SK-N-MC (cell line): ENCODE measurements at regions not wholly inside any gene's neighbourhood (a gene's known extent, or its start where the extent isn't known, plus 50 kb on each side); places are given as distances from the start of the nearest gene placed in this dataset.

Experiments used
- EZH2 ChIP-seq: fragments of 200-600 bp; sonication (generic); IDR thresholded peaks from one replicate; pipeline ENCODE4 v1.6.1; 2017; ENCODE audit warnings: antibody characterized with exemption
- POLR2AphosphoS5 ChIP-seq: IDR thresholded peaks from 2 replicates; pipeline ENCODE4 v1.6.1; 2012; ENCODE audit warnings: mild to moderate bottlenecking, low read depth, low read length, borderline replicate concordance

DNA sequence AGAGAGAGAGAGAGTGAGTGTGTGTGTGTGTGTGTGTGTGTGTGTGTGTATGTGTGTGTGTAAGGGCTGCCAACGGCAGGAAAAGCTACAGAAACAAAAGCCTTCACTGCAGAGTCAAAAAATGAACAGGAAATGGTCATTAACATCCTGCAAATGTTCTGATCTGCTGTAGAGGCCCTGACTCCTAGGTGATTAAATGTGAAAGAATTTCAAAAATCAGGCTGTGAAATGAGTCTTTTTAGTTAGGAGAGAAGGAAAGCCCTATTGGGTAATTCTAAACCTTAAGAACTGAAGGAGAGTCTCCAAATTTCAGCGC, 166.5 kb upstream of the MYLIP start:
- no peak for TF ChIP-seq POLR2AphosphoS5
- TF ChIP-seq EZH2 = no peak
